ENCODE measurements at regions not wholly inside any gene's neighbourhood (a gene's known extent, or its start where the extent isn't known, plus 50 kb on each side); places are given as distances from the start of the nearest gene placed in this dataset.
"Not testable (repeated sequence)": the region's sequence is repeated elsewhere in the genome, so short reads cannot be mapped to it uniquely, and the experiment has no call there.

GRCh38 chr22:33124471-33124870 lies 66.3 kb upstream of the SYN3 start:
- CTCF ChIA-PET = no interaction called here
- H3K4me3 Mint-ChIP-seq = no peak overlapping the region

GRCh38 chr22:33122439-33122838 lies 64.3 kb upstream of the SYN3 start:
- H3K4me3 Mint-ChIP-seq; H3K4me1 Mint-ChIP-seq; DNase-seq; POLR2A ChIA-PET; H3K36me3 Mint-ChIP-seq (ENCODE audit: low read depth); CTCF ChIA-PET; H3K27me3 Mint-ChIP-seq; H3K27ac Mint-ChIP-seq: not testable (repeated sequence)
- H3K9me3 Mint-ChIP-seq = peaks cover 10% of the 10 kb centered on the region

More at GRCh38 chr22:33124471-33124870, 66.3 kb upstream of the SYN3 start:
- Mint-ChIP-seq H3K27me3 (no peaks in the 10 kb centered on the region), H3K27ac (no peak overlapping the region), H3K36me3 (ENCODE audit: low read depth) (no peaks in the 10 kb centered on the region), H3K9me3 (peaks cover 11% of the 10 kb centered on the region), H3K4me1 (no peaks in the 10 kb centered on the region)
- POLR2A ChIA-PET = no interaction called here
- DNase-seq = no peak

GRCh38 chr22:33119044-33119443 lies 60.9 kb upstream of the SYN3 start:
- H3K4me3 Mint-ChIP-seq = no peak overlapping the region
- peaks cover 2% of the 10 kb centered on the region for H3K4me1 Mint-ChIP-seq
- no peaks in the 10 kb centered on the region for H3K27me3 Mint-ChIP-seq
- peaks cover 8% of the 10 kb centered on the region for H3K9me3 Mint-ChIP-seq
- no peaks in the 10 kb centered on the region for H3K36me3 Mint-ChIP-seq (ENCODE audit: low read depth)
- POLR2A ChIA-PET = no interaction called here
- DNase-seq = no peak
- CTCF ChIA-PET = no interaction called here
- no peak overlapping the region for H3K27ac Mint-ChIP-seq

GRCh38 chr22:33117821-33118220 lies 59.6 kb upstream of the SYN3 start:
- H3K9me3 Mint-ChIP-seq = peaks cover 2% of the 10 kb centered on the region
- no peaks in the 10 kb centered on the region for H3K27me3 Mint-ChIP-seq
- POLR2A ChIA-PET = no interaction called here
- H3K4me3 Mint-ChIP-seq = no peak overlapping the region
- CTCF ChIA-PET = no interaction called here
- H3K4me1 Mint-ChIP-seq = peaks cover 2% of the 10 kb centered on the region
- H3K36me3 Mint-ChIP-seq (ENCODE audit: low read depth) = no peaks in the 10 kb centered on the region
- no peak for DNase-seq
- H3K27ac Mint-ChIP-seq = no peak overlapping the region

GRCh38 chr22:33116841-33117547 lies 58.8 kb upstream of the SYN3 start:
- Mint-ChIP-seq H3K36me3 (ENCODE audit: low read depth) (no peaks in the 10 kb centered on the region), H3K27ac (no peak overlapping the region), H3K4me1 (peaks cover 2% of the 10 kb centered on the region), H3K27me3 (no peaks in the 10 kb centered on the region), H3K9me3 (no peaks in the 10 kb centered on the region), H3K4me3 (no peak overlapping the region)
- no peak for DNase-seq
- ChIA-PET POLR2A (no interaction called here), CTCF (no interaction called here)

- Mint-ChIP-seq H3K4me1 (peaks cover 2% of the 10 kb centered on the region), H3K36me3 (ENCODE audit: low read depth) (no peaks in the 10 kb centered on the region), H3K4me3 (no peak overlapping the region), H3K9me3 (no peaks in the 10 kb centered on the region), H3K27ac (no peak overlapping the region), H3K27me3 (no peaks in the 10 kb centered on the region)
- DNase-seq = no peak
- ChIA-PET CTCF (no interaction called here), POLR2A (no interaction called here)
Observed at GRCh38 chr22:33114565-33114964, 56.4 kb upstream of the SYN3 start.

- no peak for DNase-seq
- ChIA-PET CTCF (no interaction called here), POLR2A (no interaction called here)
- H3K27ac Mint-ChIP-seq = no peak overlapping the region
- H3K9me3 Mint-ChIP-seq = no peaks in the 10 kb centered on the region
- no peak overlapping the region for H3K4me3 Mint-ChIP-seq
- H3K27me3 Mint-ChIP-seq = no peaks in the 10 kb centered on the region
- H3K36me3 Mint-ChIP-seq (ENCODE audit: low read depth) = no peaks in the 10 kb centered on the region
- peaks cover 2% of the 10 kb centered on the region for H3K4me1 Mint-ChIP-seq
Observed at GRCh38 chr22:33112580-33112979, 54.4 kb upstream of the SYN3 start.

GRCh38 chr22:33111491-33111890 lies 53.3 kb upstream of the SYN3 start:
- no peak overlapping the region for H3K27ac Mint-ChIP-seq
- H3K9me3 Mint-ChIP-seq = no peaks in the 10 kb centered on the region
- CTCF ChIA-PET = no interaction called here
- POLR2A ChIA-PET = no interaction called here
- no peak overlapping the region for H3K4me3 Mint-ChIP-seq
- H3K36me3 Mint-ChIP-seq (ENCODE audit: low read depth) = no peaks in the 10 kb centered on the region
- no peaks in the 10 kb centered on the region for H3K27me3 Mint-ChIP-seq
- no peak for DNase-seq
- H3K4me1 Mint-ChIP-seq = no peaks in the 10 kb centered on the region

- CTCF ChIA-PET = interaction anchor here (0.6 kb wide), 1 partner anchor 61 kb away, joined by 4 read pairs; no protein-coding TSS in a partner anchor
- DNase-seq = no peak
- Mint-ChIP-seq H3K9me3 (no peaks in the 10 kb centered on the region), H3K27me3 (no peaks in the 10 kb centered on the region), H3K36me3 (ENCODE audit: low read depth) (no peaks in the 10 kb centered on the region), H3K4me1 (no peaks in the 10 kb centered on the region), H3K4me3 (no peak overlapping the region), H3K27ac (no peak overlapping the region)
- POLR2A ChIA-PET = interaction anchor here (0.6 kb wide), 1 partner anchor 1378 kb away, joined by 3 read pairs; no protein-coding TSS in a partner anchor
Observed at GRCh38 chr22:33110562-33111163, 52.5 kb upstream of the SYN3 start.

- Mint-ChIP-seq H3K9me3 (no peaks in the 10 kb centered on the region), H3K27me3 (no peaks in the 10 kb centered on the region), H3K4me3 (no peak overlapping the region), H3K4me1 (no peaks in the 10 kb centered on the region), H3K27ac (no peak overlapping the region), H3K36me3 (ENCODE audit: low read depth) (no peaks in the 10 kb centered on the region)
- CTCF ChIA-PET = no interaction called here
- POLR2A ChIA-PET = no interaction called here
- DNase-seq = no peak
Observed at GRCh38 chr22:33109514-33110430, 51.6 kb upstream of the SYN3 start.

GRCh38 chr22:33108037-33108436 lies 49.9 kb upstream of the SYN3 start:
- peaks cover 7% of the 10 kb centered on the region for H3K9me3 Mint-ChIP-seq
- ChIA-PET POLR2A (no interaction called here), CTCF (no interaction called here)
- no peak for DNase-seq
- H3K4me3 Mint-ChIP-seq = no peak overlapping the region
- no peaks in the 10 kb centered on the region for H3K27me3 Mint-ChIP-seq
- no peaks in the 10 kb centered on the region for H3K4me1 Mint-ChIP-seq
- no peak overlapping the region for H3K27ac Mint-ChIP-seq
- H3K36me3 Mint-ChIP-seq (ENCODE audit: low read depth) = no peaks in the 10 kb centered on the region

Data from activated CD4-positive, alpha-beta memory T cell treated with anti-CD3 and anti-CD28 coated beads, Interleukin-2, amount 10 ng/mL, durations not matched to agents 7 days and 5 days (primary cell).